Activated B cell treated with CpG ODN at 0.5 μM for 24 hours (primary cell): ENCODE measurements at regions not wholly inside any gene's neighbourhood (a gene's known extent, or its start where the extent isn't known, plus 50 kb on each side); places are given as distances from the start of the nearest gene placed in this dataset.
"Not testable (repeated sequence)": the region's sequence is repeated elsewhere in the genome, so short reads cannot be mapped to it uniquely, and the experiment has no call there.

ENCODE experiments used
- ATAC-seq: fragments of 200-7000 bp; cut with Tn5 transposase; one replicate; pipeline ENCODE4 v1.10.0; 2021; ENCODE audit warnings: low read depth, mild to moderate bottlenecking, moderate library complexity
- CTCF ChIA-PET: fragments of 350-600 bp; sonication (Branson Sonifier 250); formaldehyde crosslinking; loops from one replicate; lab custom pipeline; 2021; ENCODE audit warnings: antibody characterized with exemption; lab: Charles Lee
- POLR2A ChIA-PET: fragments of 350-600 bp; sonication (Branson Sonifier 250); formaldehyde crosslinking; loops from one replicate; lab custom pipeline; 2021; ENCODE audit warnings: antibody characterized with exemption; lab: Charles Lee
- DNase-seq: peaks from one replicate; pipeline ENCODE4 v3.0.0; 2022
- H3K27ac Mint-ChIP-seq: one replicate; pipeline ENCODE4 v1.8.0; 2020; ENCODE audit warnings: mixed read lengths
- H3K27me3 Mint-ChIP-seq: one replicate; pipeline ENCODE4 v1.8.0; 2021; ENCODE audit warnings: mixed read lengths
- H3K36me3 Mint-ChIP-seq: one replicate; pipeline ENCODE4 v1.8.0; 2021; ENCODE audit warnings: low read depth, mixed read lengths
- H3K4me1 Mint-ChIP-seq: one replicate; pipeline ENCODE4 v1.8.0; 2021; ENCODE audit warnings: mixed read lengths
- H3K4me3 Mint-ChIP-seq: one replicate; pipeline ENCODE4 v1.8.0; 2020; ENCODE audit warnings: mild to moderate bottlenecking, mixed read lengths
- H3K9me3 Mint-ChIP-seq: one replicate; pipeline ENCODE4 v1.8.0; 2020; ENCODE audit warnings: mixed read lengths
- intact Hi-C: fragments of 100-400 bp; cut with micrococcal nuclease; formaldehyde crosslinking; loops from one replicate; pipeline ENCODE4 v1.15.1; 2024
- TF ChIP-seq, protein P1 (sequence below): fragments of 200-600 bp; IDR thresholded peaks from one replicate; pipeline ENCODE4 v1.8.0; 2022; ENCODE audit warnings: antibody characterized with exemption, mild to moderate bottlenecking

DNA sequence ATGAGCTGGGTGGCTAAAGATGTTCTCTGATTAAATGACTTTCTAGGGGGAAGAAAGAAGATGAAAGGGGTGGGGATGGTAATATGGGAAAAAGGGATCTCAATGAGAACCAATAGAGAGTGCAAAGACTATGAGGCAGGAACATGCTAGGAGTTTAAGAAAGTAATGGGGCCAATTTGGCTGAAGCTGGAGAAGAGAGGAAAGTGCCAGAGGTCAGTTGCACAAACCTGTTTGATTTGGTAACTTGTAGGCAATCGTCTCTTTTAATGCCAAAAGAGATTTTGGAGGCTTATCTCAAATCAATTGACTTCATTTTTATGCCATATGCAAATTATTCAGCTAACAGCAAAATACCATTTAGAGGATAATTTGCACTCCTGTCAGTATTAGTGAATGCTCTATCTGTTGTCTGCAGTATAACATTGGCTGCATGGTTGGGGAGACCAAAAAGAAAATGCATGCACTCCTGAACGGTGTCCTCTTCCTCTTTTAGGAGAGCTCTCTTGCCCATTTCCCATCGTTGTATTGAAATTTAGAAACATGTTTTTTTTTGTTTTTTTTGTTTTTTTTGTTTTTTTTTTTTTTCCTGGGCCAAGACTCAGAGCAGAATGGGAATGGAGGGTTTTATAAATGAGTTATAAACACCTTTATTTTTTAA, 193.9 kb downstream of the BTBD3 start:
- POLR2A ChIA-PET: no interaction called here

DNA sequence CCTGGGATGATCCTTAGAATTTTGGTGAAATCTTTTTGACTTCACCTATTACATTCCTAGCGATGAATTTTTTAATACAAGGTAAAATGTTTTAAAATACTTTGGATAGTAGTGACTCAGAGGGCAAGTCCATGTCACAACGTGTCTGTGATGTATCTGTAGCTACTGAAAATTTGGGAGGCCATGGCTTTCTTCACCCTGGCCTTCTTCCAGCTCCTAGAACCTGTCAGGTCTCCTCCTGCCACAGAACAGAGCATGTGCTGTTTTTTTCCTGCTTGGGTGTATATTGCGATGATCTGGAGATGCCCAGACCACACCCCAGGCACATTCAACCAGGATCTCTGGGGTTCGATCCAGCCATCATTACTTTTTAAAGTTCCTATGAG, 194.4 kb downstream of the BTBD3 start:
- Mint-ChIP-seq H3K27ac (no peak overlapping the region), H3K36me3 (no peaks in the 10 kb centered on the region), H3K4me1 (peaks cover 4% of the 10 kb centered on the region), H3K9me3 (peaks cover 3% of the 10 kb centered on the region), H3K4me3 (no peak overlapping the region), H3K27me3 (no peaks in the 10 kb centered on the region)
- ATAC-seq (no peak), DNase-seq (no peak)
- ChIA-PET POLR2A (no interaction called here), CTCF (no interaction called here)
- intact Hi-C loops: no loop called here
- TF ChIP-seq, protein P1, sequence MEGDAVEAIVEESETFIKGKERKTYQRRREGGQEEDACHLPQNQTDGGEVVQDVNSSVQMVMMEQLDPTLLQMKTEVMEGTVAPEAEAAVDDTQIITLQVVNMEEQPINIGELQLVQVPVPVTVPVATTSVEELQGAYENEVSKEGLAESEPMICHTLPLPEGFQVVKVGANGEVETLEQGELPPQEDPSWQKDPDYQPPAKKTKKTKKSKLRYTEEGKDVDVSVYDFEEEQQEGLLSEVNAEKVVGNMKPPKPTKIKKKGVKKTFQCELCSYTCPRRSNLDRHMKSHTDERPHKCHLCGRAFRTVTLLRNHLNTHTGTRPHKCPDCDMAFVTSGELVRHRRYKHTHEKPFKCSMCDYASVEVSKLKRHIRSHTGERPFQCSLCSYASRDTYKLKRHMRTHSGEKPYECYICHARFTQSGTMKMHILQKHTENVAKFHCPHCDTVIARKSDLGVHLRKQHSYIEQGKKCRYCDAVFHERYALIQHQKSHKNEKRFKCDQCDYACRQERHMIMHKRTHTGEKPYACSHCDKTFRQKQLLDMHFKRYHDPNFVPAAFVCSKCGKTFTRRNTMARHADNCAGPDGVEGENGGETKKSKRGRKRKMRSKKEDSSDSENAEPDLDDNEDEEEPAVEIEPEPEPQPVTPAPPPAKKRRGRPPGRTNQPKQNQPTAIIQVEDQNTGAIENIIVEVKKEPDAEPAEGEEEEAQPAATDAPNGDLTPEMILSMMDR: no peak

More for the DNA sequence above, 193.9 kb downstream of the BTBD3 start:
- Mint-ChIP-seq H3K9me3 (peaks cover 5% of the 10 kb centered on the region), H3K27ac (no peak overlapping the region), H3K36me3 (no peaks in the 10 kb centered on the region), H3K4me3 (no peak overlapping the region), H3K4me1 (peaks cover 4% of the 10 kb centered on the region), H3K27me3 (no peaks in the 10 kb centered on the region)
- TF ChIP-seq, protein P1: no peak
- DNase-seq (no peak), ATAC-seq (no peak)
- CTCF ChIA-PET: no interaction called here
- intact Hi-C loops: no loop called here

DNA sequence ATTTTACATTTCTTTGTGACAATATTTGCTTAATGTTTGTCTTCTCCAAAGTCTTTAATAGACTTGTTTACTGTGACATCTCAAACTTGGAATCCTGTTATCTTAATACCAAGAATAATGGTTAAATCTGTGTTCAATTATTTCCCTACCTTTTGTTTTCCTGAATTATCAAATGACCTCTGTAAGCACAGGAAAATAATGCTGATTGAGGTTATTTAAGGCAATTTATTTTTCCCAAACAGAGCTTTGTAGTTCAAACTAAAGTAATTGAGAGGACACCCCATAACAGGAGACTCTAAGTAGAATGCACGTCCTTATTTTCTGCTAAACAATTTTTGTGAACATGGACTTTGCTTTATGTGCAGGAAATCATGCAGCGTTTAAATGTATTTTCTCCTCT, 195.0 kb downstream of the BTBD3 start:
- TF ChIP-seq, protein P1: no peak
- Mint-ChIP-seq H3K4me3 (no peak overlapping the region), H3K27ac (no peak overlapping the region), H3K27me3 (no peaks in the 10 kb centered on the region), H3K9me3 (no peaks in the 10 kb centered on the region), H3K4me1 (peaks cover 4% of the 10 kb centered on the region), H3K36me3 (no peaks in the 10 kb centered on the region)
- ChIA-PET POLR2A (no interaction called here), CTCF (no interaction called here)
- ATAC-seq: no peak
- intact Hi-C loops: no loop called here
- no peak for DNase-seq

DNA sequence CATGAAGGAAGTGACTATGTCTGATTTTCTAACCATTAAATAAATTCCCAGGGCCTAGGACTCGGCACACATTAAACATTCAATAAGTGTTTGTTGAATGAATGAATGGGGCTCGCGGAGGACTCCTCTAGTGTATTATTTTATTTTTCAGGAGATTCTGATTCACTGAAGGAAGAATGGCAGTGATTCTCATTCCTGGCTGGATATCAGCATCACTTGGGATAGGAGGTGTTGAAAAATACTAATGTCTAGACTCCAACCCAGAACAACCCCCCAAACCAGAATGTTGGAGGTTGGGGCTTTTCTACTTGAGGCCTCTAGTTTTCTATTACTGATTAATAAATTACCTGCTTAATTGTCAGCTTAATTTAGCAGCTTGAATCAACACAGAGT, 195.4 kb downstream of the BTBD3 start:
- intact Hi-C loops: no loop called here
- DNase-seq: no peak
- ATAC-seq: no peak
- CTCF ChIA-PET: no interaction called here
- Mint-ChIP-seq H3K9me3 (no peaks in the 10 kb centered on the region), H3K4me1 (peaks cover 4% of the 10 kb centered on the region), H3K27ac (no peak overlapping the region), H3K27me3 (no peaks in the 10 kb centered on the region), H3K36me3 (no peaks in the 10 kb centered on the region), H3K4me3 (no peak overlapping the region)
- POLR2A ChIA-PET: no interaction called here
- TF ChIP-seq, protein P1: no peak

DNA sequence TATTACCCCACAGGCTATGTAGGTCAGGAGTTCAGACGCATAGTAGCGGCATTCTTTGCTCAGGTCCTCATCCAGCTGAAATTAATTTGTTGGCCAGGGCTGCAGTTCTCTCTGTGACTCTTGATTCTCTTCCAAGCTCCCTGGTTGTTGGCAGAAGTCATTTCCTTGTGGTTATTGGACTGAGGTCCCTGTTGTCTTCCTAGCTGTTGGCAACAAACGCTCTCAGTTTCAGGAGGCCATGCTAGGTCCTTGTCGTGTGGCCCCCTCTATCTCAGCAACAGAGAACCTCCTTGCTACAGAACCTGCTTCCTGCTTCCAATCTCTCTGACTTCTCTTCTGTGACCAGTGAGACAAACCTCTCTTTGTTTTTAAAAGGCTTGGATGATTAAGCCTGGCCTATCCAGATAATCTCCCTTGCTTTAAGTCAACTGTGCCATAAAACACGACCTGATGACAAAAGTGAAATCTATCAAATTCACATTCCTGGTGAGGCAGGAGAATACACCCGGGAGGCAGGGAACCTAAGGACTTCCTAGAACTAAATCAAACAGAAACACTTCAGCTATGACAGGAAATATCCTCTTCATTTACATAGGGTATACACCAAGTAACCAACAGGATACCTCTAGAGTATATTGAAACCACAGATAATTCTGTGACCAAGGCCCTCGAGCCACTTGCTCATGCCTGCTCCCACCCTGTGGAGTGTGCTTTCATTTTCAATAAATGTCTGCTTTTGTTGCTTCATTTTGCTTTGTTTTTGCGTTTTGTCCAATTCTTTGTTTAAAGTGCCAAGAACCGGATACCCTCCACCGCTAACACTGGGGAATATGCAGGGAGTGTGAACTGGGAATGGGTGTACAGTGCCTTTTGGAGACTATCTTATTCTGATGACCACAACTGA, 196.0 kb downstream of the BTBD3 start:
- CTCF ChIA-PET: no interaction called here
- H3K4me1 Mint-ChIP-seq: peaks cover 4% of the 10 kb centered on the region
- ATAC-seq (no peak), DNase-seq (no peak)
- H3K9me3 Mint-ChIP-seq: no peaks in the 10 kb centered on the region
- TF ChIP-seq, protein P1: no peak
- intact Hi-C loops: no loop called here
- POLR2A ChIA-PET: no interaction called here
- no peaks in the 10 kb centered on the region for H3K36me3 Mint-ChIP-seq
- no peak overlapping the region for H3K4me3 Mint-ChIP-seq
- no peaks in the 10 kb centered on the region for H3K27me3 Mint-ChIP-seq
- no peak overlapping the region for H3K27ac Mint-ChIP-seq

DNA sequence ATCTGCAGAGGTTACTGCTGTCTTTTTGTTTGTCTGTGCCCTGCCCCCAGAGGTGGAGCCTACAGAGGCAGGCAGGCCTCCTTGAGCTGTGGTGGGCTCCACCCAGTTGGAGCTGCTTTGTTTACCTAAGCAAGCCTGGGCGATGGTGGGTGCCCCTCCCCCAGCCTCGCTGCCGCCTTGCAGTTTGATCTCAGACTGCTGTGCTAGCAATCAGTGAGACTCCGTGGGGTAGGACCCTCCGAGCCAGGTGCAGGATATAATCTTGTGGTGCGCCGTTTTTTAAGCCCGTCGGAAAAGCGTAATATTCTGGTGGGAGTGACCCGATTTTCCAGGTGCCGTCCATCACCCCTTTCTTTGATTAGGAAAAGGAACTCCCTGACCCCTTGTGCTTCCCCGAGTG, 211.4 kb downstream of the BTBD3 start:
- H3K27ac Mint-ChIP-seq, DNase-seq, ATAC-seq, H3K4me1 Mint-ChIP-seq, CTCF ChIA-PET, H3K4me3 Mint-ChIP-seq, H3K27me3 Mint-ChIP-seq, H3K9me3 Mint-ChIP-seq, intact Hi-C loops, H3K36me3 Mint-ChIP-seq, POLR2A ChIA-PET: not testable (repeated sequence)

DNA sequence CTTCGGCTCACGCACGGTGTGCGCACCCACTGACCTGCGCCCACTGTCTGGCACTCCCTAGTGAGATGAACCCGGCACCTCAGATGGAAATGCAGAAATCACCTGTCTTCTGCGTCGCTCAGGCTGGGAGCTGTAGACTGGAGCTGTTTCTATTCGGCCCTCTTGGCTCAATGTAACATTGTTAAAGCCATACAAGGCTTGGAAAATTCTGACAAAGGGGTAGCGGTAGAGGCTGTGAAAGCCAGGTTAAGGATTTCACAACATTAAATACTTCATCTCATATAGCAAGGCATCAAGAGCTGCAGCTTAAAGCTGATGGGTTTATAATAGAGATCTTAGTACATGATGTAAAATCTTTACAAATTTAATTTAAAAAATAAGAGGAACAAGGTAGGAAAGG, 211.8 kb downstream of the BTBD3 start:
- intact Hi-C loops, H3K4me3 Mint-ChIP-seq: not testable (repeated sequence)

More for the DNA sequence above, 211.8 kb downstream of the BTBD3 start:
- DNase-seq, CTCF ChIA-PET, H3K4me1 Mint-ChIP-seq, H3K36me3 Mint-ChIP-seq, POLR2A ChIA-PET, H3K27ac Mint-ChIP-seq, ATAC-seq, H3K9me3 Mint-ChIP-seq, H3K27me3 Mint-ChIP-seq: not testable (repeated sequence)
